Ecto neural progenitor cell (in vitro differentiated cells): ENCODE measurements at regions not wholly inside any gene's neighbourhood (a gene's known extent, or its start where the extent isn't known, plus 50 kb on each side); places are given as distances from the start of the nearest gene placed in this dataset.

Experiments used
- DNase-seq: peaks from one replicate; pipeline ENCODE4 v3.0.0-alpha.2; 2018; ENCODE audit warnings: low spot score

- no peak for DNase-seq
These were observed 100.1 kb upstream of the DUSP10 start for GRCh38 chr1:221841983-221842335.

- no peak for DNase-seq
These were observed 99.5 kb upstream of the DUSP10 start for GRCh38 chr1:221841251-221841982.

GRCh38 chr1:221840511-221841243 lies 98.8 kb upstream of the DUSP10 start:
- DNase-seq: no peak

- no peak for DNase-seq
These were observed 98.0 kb upstream of the DUSP10 start for GRCh38 chr1:221839782-221840395.

- DNase-seq: no peak
These were observed 97.4 kb upstream of the DUSP10 start for GRCh38 chr1:221839321-221839720.

GRCh38 chr1:221837896-221838295 lies 96.0 kb upstream of the DUSP10 start:
- no peak for DNase-seq

- DNase-seq: no peak
These were observed 93.0 kb upstream of the DUSP10 start for GRCh38 chr1:221834698-221835513.

GRCh38 chr1:221832617-221833016 lies 90.7 kb upstream of the DUSP10 start:
- no peak for DNase-seq

- DNase-seq: no peak
These were observed 90.3 kb upstream of the DUSP10 start for GRCh38 chr1:221832151-221832550.

- DNase-seq: no peak
These were observed 87.6 kb upstream of the DUSP10 start for GRCh38 chr1:221829327-221830015.

GRCh38 chr1:221827307-221827642 lies 85.4 kb upstream of the DUSP10 start:
- DNase-seq: no peak

- DNase-seq: no peak
These were observed 83.0 kb upstream of the DUSP10 start for GRCh38 chr1:221824909-221825308.

GRCh38 chr1:221824025-221824424 lies 82.1 kb upstream of the DUSP10 start:
- no peak for DNase-seq

GRCh38 chr1:221823561-221823960 lies 81.7 kb upstream of the DUSP10 start:
- DNase-seq: no peak

GRCh38 chr1:221823149-221823548 lies 81.3 kb upstream of the DUSP10 start:
- DNase-seq: no peak

GRCh38 chr1:221822591-221822990 lies 80.7 kb upstream of the DUSP10 start:
- DNase-seq: no peak

GRCh38 chr1:221816899-221817298 lies 75.0 kb upstream of the DUSP10 start:
- no peak for DNase-seq

GRCh38 chr1:221815660-221816059 lies 73.8 kb upstream of the DUSP10 start:
- no peak for DNase-seq

GRCh38 chr1:221813887-221814286 lies 72.0 kb upstream of the DUSP10 start:
- no peak for DNase-seq

- DNase-seq: no peak
These were observed 71.2 kb upstream of the DUSP10 start for GRCh38 chr1:221812905-221813597.

- no peak for DNase-seq
These were observed 70.3 kb upstream of the DUSP10 start for GRCh38 chr1:221812088-221812752.
